NCI-H526 treated with DMSO at 0.1 percent for 48 hours (cell line): ENCODE measurements at regions not wholly inside any gene's neighbourhood (a gene's known extent, or its start where the extent isn't known, plus 50 kb on each side); places are given as distances from the start of the nearest gene placed in this dataset.

Source experiments
- DNase-seq: peaks from one replicate; lab custom pipeline; 2025; lab: John Stamatoyannopoulos, UW

DNA sequence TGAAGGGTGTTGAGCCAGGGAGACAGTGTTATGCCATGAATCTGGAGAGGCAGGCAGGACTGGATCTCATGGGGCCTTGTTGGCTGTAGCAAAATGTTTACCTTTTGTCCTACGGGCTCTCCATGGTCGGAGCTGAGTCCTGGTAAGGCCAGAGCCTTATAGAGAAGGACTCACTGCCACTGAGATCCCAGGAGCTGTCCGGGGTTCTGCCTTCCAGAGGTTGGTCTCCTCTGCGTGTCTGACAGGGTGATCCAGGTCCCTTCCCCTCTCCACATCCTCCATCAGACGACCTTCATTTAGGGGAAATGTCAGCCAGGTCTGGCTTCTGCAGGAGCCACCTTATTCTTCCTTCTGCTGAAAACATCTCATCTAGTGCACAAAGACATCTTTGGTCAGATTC lies 285.2 kb upstream of the N4BP1 start:
- no peak for DNase-seq

- DNase-seq = no peak
Observed at GRCh38 chr16:48892893-48893292, 282.9 kb upstream of the N4BP1 start.

GRCh38 chr16:48887646-48888210 lies 277.7 kb upstream of the N4BP1 start:
- no peak for DNase-seq

DNA sequence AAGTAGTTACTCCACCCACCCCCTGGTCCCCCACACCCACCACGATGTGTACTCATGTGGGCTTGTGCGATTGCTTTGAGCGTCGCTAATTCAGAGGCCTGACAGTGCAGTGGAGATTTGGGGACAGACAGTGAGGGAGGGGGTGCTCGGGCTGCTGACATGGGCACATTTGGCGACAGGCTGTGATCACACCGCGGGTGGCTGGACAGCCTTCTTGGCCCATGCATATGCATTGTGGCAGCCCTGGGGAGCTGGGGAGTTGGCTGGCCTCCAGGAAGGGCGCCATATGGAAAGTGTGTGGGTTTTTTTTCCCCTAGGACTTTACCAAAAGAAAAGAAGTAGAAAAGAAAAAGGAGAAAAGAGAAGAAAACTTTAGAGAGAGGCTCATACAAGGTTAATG lies 275.5 kb upstream of the N4BP1 start:
- no peak for DNase-seq

DNA sequence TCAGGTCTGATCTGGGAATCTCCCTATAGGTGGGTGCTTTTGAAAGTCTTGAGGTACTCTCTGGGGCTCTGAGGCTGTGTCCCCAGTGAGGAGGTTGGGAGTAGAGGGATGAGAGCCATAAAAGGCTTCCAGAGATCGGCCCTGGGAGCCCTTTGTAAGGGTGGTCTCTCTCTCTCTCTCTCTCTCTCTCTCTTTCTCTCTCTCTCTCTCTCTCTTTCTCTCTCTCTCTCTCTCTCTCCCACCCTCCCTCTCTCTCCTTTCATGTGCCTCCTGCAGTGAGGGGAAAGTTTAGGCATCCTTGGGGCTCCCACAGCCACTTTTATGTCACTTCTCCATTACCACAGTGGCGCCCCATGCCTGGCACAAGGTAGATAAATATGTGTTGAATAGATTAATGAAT lies 271.3 kb upstream of the N4BP1 start:
- DNase-seq = no peak

GRCh38 chr16:48879223-48880122 lies 269.5 kb upstream of the N4BP1 start:
- no peak for DNase-seq

- DNase-seq = no peak
Observed at GRCh38 chr16:48877946-48878345, 268.0 kb upstream of the N4BP1 start.

- DNase-seq = no peak
Observed at GRCh38 chr16:48870141-48870540, 260.2 kb upstream of the N4BP1 start.

- no peak for DNase-seq
Observed at GRCh38 chr16:48865520-48865919, 255.5 kb upstream of the N4BP1 start.

DNA sequence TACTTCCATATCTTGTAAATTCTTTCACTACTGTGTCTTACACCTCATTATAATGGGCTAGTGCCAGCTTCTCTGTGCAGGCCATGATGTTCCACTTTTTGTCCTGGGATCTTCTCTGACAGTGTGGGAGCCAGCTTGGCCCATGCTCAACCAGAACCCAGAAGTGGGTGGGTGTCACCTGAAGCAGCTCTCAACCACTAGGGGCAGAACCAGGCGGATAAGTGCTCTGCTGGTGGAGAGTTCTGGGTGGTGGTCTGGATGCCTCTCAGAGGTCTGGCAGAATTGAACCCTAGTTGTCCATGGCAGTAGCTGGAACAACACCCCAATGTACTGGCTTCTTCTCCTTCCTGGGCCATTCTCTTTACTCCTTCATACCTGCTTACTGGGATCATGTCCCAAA lies 254.1 kb upstream of the N4BP1 start:
- DNase-seq = no peak

GRCh38 chr16:48862087-48862532 lies 252.1 kb upstream of the N4BP1 start:
- no peak for DNase-seq

GRCh38 chr16:48860341-48860740 lies 250.4 kb upstream of the N4BP1 start:
- DNase-seq = no peak

- DNase-seq = no peak
Observed at GRCh38 chr16:48852951-48853350, 243.0 kb upstream of the N4BP1 start.

GRCh38 chr16:48852458-48852857 lies 242.5 kb upstream of the N4BP1 start:
- no peak for DNase-seq

- no peak for DNase-seq
Observed at GRCh38 chr16:48850097-48850770, 240.3 kb upstream of the N4BP1 start.

DNA sequence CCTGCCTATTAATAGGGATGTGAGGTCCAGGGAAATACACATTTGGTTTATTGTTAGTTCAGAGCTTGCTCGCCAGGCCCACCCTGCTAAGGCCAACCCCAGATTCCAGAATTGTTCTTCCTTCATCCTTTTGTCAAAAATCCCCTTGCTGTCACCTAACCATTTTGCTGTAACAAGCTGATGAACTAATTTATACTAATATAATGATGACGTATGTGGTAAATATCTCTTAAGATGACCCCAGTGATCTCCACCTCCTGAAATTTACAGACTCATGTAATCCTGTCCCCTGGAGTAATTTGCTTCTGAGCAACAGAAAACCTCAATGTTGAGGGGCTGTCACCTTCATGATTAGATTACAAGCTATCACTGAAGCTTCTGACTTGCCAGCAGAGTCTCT lies 236.3 kb upstream of the N4BP1 start:
- DNase-seq = no peak

DNA sequence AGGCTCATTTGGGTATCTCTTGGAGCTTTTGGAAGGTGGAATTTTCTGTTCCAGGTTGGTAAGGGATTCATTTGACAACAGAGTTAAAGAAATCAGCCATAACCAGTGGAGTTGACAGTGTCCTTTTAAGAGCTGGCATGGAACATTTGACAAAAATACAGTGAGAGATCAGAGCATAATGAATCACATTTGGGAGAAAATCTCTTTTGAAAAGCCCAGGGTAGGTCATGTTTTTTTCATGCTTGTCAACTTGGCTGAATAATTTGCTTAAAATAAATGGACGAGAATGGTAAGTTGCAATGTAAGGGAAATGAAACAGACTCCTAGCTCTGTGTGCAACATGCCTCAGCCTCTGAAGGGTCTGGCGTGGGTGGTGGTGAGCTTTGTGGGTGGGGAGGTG lies 235.3 kb upstream of the N4BP1 start:
- no peak for DNase-seq

DNA sequence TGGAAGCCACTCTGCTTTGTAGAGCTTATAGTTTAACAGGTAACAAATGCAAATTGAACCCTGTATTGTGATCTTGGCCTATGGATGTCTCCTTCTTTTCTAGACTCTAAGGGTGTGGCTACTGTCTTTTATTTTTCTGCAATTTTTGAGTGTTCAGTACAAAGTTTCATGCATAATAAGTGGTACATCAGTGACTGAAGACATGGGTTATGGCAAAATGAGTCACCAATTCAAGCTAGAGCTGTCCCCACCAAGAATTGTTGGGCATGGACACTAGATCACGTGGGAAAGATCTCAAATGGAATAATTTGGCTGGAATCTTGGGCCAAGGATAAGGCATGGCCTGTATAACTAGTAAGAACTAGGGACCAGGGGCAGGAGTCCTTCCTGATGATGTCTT lies 228.4 kb upstream of the N4BP1 start:
- no peak for DNase-seq

GRCh38 chr16:48836636-48837035 lies 226.7 kb upstream of the N4BP1 start:
- DNase-seq = no peak

DNA sequence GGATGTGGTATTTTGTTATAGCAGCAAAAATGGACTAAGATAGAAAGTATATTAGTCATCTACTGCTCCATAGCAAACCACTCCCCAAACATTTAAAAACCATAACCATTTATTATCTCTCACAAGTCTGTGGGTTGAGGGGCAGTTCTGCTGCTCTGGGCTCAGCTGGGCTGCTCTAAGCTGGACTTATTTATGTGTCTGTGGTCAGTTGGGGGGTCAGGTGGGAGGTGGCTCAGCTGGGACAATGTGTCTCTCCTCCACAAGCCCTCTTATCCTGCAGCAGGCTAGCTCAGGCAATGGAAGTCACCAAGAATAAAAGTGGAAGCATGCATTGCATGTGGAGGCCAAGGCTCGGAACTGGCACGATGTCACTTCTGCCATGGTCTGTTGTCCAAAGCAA lies 226.1 kb upstream of the N4BP1 start:
- DNase-seq = no peak

DNA sequence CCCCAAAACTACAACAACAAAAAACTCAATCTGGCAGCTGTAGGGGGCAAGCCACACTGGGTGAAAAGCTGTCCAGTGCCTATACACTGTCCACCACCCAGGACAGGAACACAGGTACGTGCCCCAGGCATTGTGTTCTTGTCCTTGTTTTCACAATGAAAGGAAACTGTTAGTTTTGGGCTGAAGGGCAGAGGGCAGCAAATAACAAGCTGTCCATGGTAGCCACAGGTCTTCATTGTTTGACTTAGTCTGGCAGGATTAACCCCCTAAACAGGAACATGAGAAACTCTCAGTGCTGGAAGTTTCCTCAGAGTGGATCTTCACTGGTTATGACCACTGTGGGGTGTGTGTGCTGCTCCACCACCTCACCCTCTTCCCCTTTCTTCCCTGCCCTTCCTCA lies 224.6 kb upstream of the N4BP1 start:
- no peak for DNase-seq

DNA sequence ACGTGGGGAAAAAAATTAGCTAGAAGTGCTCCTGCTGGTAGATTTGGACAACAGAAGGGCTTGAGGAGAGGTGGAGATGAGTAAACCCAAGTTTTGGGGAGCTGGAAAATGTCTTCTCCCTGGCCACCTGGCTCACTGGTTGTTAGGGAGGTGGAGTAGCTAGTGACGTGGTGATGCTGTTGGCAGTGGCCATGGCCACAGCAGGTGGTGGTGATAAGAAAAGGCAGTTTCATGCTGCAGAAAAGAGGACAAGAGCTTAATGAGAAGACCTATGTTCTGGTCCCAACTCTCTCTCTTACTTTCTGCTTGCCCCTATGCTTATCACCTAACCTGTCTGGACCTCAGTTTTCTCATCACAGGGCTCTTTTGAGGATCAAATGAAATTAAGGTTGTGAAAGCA lies 223.5 kb upstream of the N4BP1 start:
- DNase-seq = no peak

- no peak for DNase-seq
Observed at GRCh38 chr16:48831076-48831722, 221.2 kb upstream of the N4BP1 start.
